SK-N-SH (cell line): ENCODE measurements at regions not wholly inside any gene's neighbourhood (a gene's known extent, or its start where the extent isn't known, plus 50 kb on each side); places are given as distances from the start of the nearest gene placed in this dataset.

Experiments used
- CTCF ChIP-seq: fragments of 200-600 bp; sonication (generic); IDR thresholded peaks from 2 replicates; pipeline ENCODE4 v1.6.1; 2017; ENCODE audit warnings: antibody characterized with exemption, mild to moderate bottlenecking, moderate library complexity
- EZH2phosphoT487 ChIP-seq: fragments of 200-600 bp; sonication (generic); IDR thresholded peaks from 2 replicates; pipeline ENCODE4 v1.6.1; 2017; ENCODE audit warnings: low read depth, mixed run types, mild to moderate bottlenecking, antibody characterized with exemption, moderate library complexity, borderline replicate concordance
- NFIC ChIP-seq: IDR thresholded peaks from 2 replicates; pipeline ENCODE4 v1.4.0; 2012; ENCODE audit warnings: borderline replicate concordance
- SIN3A ChIP-seq: IDR thresholded peaks from 2 replicates; pipeline ENCODE4 v1.6.1; 2012; ENCODE audit warnings: low read depth, mild to moderate bottlenecking, low read length, moderate library complexity, borderline replicate concordance

GRCh38 chr9:104009826-104010225 is 84.3 kb upstream of the SMC2 start:
- TF ChIP-seq SIN3A (no peak), CTCF (no peak), EZH2phosphoT487 (no peak), NFIC (no peak)
